ENCODE measurements at regions not wholly inside any gene's neighbourhood (a gene's known extent, or its start where the extent isn't known, plus 50 kb on each side); places are given as distances from the start of the nearest gene placed in this dataset.
A peak's percentile ranks its signal among the peaks of the same experiment; 100 is the strongest.

DNA sequence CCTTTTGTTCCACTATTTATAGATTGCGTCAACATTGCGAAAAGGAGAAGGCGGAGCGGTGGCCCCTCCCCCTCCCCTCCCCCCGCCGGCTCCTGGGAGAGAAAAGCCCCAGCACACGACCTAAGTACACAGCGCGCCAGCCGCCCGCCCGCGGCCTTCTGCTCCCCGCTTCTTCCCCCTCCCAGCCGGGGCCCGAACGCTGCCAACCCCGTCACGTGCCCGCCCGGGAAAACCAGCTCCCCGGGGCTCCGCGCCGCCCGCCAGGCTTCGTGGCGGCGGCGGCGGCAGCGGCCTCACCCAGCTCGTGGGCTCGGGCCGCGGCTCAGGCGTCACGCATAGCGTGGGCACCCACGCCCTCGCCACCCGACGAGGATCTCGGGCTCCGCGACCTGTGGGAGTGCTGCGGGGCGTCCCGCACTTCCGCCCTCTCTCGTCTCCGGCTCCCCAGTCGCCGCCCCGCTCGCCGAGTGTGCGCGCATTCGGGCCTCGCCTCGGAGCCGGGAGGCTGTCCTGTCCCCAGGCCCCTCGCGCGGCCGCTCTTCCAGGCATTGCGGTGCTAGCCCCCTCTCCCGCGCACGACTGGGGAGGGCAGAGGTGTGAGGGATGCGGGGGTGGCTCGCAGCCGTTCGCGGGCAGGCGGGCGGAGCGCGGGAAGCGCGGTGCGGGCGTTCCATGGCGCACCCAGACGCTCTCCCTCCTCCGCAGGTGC is 110.5 kb downstream of the KCNRG start:
- intact Hi-C loops (cut with DNase I; ENCODE audit: low total_unique reads) = no loop called here
- peak; percentile 97 for DNase-seq
- WGBS, 5 donors = 1 to 2% (median 1%) methylated on average over 44 to 87 of the region's 87 CpGs
- peak overlapping the region; percentile 76 to 86 (median 86) for H3K4me3 ChIP-seq
- H3K27ac ChIP-seq = peak overlapping the region; percentile 99 to 100 (median 100)
- peaks cover 26 to 66% (median 59%) of the 10 kb centered on the region in 4 donors for H3K4me1 ChIP-seq
- peaks cover 0 to 7% (median 0%) of the 10 kb centered on the region in 4 donors for H3K36me3 ChIP-seq
- TF ChIP-seq, protein P1, sequence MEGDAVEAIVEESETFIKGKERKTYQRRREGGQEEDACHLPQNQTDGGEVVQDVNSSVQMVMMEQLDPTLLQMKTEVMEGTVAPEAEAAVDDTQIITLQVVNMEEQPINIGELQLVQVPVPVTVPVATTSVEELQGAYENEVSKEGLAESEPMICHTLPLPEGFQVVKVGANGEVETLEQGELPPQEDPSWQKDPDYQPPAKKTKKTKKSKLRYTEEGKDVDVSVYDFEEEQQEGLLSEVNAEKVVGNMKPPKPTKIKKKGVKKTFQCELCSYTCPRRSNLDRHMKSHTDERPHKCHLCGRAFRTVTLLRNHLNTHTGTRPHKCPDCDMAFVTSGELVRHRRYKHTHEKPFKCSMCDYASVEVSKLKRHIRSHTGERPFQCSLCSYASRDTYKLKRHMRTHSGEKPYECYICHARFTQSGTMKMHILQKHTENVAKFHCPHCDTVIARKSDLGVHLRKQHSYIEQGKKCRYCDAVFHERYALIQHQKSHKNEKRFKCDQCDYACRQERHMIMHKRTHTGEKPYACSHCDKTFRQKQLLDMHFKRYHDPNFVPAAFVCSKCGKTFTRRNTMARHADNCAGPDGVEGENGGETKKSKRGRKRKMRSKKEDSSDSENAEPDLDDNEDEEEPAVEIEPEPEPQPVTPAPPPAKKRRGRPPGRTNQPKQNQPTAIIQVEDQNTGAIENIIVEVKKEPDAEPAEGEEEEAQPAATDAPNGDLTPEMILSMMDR (IDR thresholded peaks at IDR 0.05) = no peak
- TF ChIP-seq POLR2AphosphoS5 (IDR thresholded peaks at IDR 0.05) = peak; percentile 19 to 62 (median 56)
- H3K9me3 ChIP-seq = peaks cover 0 to 9% (median 0%) of the 10 kb centered on the region in 4 donors
- peaks cover 19 to 42% (median 39%) of the 10 kb centered on the region in 3 donors for H3K27me3 ChIP-seq

DNA sequence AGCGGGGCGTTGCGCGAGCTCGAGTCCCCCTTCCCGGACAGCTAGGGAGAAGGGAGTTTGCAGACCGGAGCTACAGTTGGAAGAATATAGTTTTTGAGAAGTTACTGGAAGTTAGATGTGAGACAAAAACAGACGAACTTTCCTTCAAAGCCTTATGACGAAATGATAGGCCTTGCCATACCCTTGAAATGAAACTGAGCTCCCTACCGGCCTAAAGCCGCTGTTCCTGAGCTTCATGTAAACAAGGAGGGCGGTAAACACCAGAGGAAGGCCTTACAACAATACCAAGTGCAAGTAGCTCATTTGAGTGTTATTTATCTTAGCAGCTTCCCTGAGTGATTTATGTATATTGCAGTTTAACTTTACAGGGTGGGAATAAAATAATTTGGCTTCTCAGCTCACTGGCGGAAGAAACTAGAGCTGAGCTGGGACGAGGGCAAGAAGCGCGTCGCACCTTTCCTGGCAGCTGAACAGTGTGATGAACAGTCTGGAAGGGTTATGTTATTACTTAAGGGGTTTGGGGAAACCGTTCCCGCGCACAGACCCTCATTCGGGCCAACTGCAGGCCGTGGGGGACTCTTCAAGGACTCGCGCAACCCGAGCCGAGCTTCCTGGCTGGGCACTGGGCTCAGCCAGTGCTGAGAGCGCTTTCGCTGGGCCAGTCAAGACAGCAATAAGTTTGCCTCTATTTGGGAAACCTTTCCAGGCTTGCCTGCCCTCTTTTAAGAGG is 111.2 kb downstream of the KCNRG start:
- 54 to 59% (median 57%) methylated on average over 26 to 28 of the region's 28 CpGs for WGBS, 5 donors
- intact Hi-C loops (cut with DNase I; ENCODE audit: low total_unique reads) = no loop called here

DNA sequence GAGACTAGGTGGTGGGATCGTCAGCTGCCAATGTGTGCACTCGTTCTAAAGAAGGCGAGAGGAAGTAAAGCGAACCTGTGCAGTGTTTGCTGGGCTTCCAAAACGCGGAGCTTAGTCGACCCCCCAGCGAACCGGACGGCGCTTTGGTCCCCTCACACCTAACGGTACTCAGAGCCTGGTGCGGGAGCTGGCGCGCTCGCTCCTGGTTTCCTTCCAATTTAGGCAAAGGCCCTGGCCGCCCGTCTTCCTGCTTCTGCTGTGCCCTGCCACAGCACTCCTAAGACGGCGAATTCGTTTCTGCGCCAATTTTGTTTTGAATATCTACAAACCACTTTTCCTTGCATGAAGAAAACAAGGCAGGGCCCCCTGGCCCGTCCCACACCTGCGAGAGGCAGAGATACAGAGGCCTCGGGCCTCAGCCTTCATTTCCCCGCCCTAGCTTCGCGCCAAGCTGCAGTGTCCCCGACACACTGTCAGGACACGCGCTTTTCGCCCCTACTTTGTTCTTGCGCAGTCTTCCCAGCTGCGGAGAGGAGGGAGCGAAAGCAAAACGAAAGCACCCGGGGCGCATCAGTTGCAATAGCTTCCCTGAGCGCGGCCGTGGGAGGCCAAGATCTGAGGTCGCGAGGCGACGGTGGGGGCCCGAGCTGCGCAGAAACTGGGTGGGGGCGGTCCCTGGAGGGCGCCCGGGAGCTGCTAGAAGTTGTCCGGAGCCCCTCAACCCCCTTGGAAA is 111.9 kb downstream of the KCNRG start:
- peaks cover 21 to 57% (median 53%) of the 10 kb centered on the region in 3 donors for H3K27me3 ChIP-seq
- H3K36me3 ChIP-seq = no peaks in the 10 kb centered on the region
- peaks cover 31 to 67% (median 63%) of the 10 kb centered on the region in 4 donors for H3K4me1 ChIP-seq
- 39 to 57% (median 44%) methylated on average over 46 to 51 of the region's 51 CpGs for WGBS, 5 donors
- DNase-seq = peak; percentile 50 to 85
- H3K9me3 ChIP-seq = peaks cover 0 to 9% (median 0%) of the 10 kb centered on the region in 4 donors
- TF ChIP-seq EP300 (IDR thresholded peaks at IDR 0.05) (no peak), POLR2A (IDR thresholded peaks at IDR 0.05) (no peak), POLR2AphosphoS5 (IDR thresholded peaks at IDR 0.05) (no peak)
- TF ChIP-seq, protein P1 (IDR thresholded peaks at IDR 0.05) = no peak
- H3K4me3 ChIP-seq = peak overlapping the region; percentile 34 to 86 (median 40)
- intact Hi-C loops (cut with DNase I; ENCODE audit: low total_unique reads) = no loop called here
- H3K27ac ChIP-seq = peak overlapping the region in 4 of 5 donors; percentile 20 to 100 (median 100)

More for the DNA sequence above, 111.2 kb downstream of the KCNRG start:
- peaks cover 31 to 70% (median 66%) of the 10 kb centered on the region in 4 donors for H3K4me1 ChIP-seq
- peaks cover 0 to 4% (median 0%) of the 10 kb centered on the region in 4 donors for H3K36me3 ChIP-seq
- peak overlapping the region; percentile 99 to 100 (median 100) for H3K27ac ChIP-seq
- TF ChIP-seq POLR2A (IDR thresholded peaks at IDR 0.05) = no peak
- peak overlapping the region; percentile 76 to 86 (median 86) for H3K4me3 ChIP-seq
- H3K9me3 ChIP-seq = peaks cover 0 to 9% (median 0%) of the 10 kb centered on the region in 4 donors
- DNase-seq = peak in 1 of 2 donors; percentile 75
- peaks cover 19 to 49% (median 46%) of the 10 kb centered on the region in 3 donors for H3K27me3 ChIP-seq

DNA sequence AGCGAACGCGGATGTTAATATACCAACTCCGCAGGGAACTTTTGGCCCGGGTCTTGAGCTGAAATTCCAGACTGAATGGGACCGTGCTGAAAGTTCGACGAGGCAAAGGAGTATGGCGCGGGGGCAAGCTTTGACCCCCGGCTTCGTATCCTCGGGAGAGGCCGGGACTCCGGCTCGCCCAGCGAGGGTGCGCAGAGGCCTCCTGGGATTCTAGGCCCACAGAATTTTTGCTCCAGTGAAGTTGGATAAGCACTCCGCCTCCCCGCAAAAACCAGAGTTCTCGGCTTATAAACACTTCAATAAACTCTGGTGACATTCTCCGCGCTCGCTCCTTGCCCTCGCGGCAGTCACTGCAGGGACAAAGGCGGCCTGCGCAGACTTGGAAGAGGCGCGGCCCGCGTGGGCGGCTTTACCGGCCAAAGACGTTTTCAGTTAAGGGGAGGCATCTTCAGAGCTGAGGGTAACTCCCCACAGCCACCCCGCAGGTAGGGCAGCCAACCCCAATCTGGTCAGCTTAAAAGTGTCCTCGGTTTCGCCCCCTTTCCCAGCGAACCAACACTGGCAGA is 112.6 kb downstream of the KCNRG start:
- H3K4me1 ChIP-seq = peaks cover 31 to 67% (median 59%) of the 10 kb centered on the region in 4 donors

More for the DNA sequence above, 112.6 kb downstream of the KCNRG start:
- peaks cover 25 to 63% (median 60%) of the 10 kb centered on the region in 3 donors for H3K27me3 ChIP-seq
- peak overlapping the region; percentile 34 to 86 (median 40) for H3K4me3 ChIP-seq
- no peaks in the 10 kb centered on the region for H3K36me3 ChIP-seq
- peaks cover 0 to 9% (median 0%) of the 10 kb centered on the region in 4 donors for H3K9me3 ChIP-seq
- TF ChIP-seq, protein P1 (IDR thresholded peaks at IDR 0.05) = no peak
- TF ChIP-seq POLR2A (IDR thresholded peaks at IDR 0.05) = no peak
- no peak for TF ChIP-seq EP300 (IDR thresholded peaks at IDR 0.05)
- TF ChIP-seq POLR2AphosphoS5 (IDR thresholded peaks at IDR 0.05) = no peak
- intact Hi-C loops (cut with DNase I; ENCODE audit: low total_unique reads) = no loop called here
- 48 to 68% (median 62%) methylated on average over 39 of the region's 39 CpGs for WGBS, 5 donors
- H3K27ac ChIP-seq = peak overlapping the region in 4 of 5 donors; percentile 20 to 100 (median 100)
- peak in 1 of 2 donors; percentile 51 for DNase-seq
